HG03095 (cell line): ENCODE measurements at regions not wholly inside any gene's neighbourhood (a gene's known extent, or its start where the extent isn't known, plus 50 kb on each side); places are given as distances from the start of the nearest gene placed in this dataset.
"Not testable (repeated sequence)": the region's sequence is repeated elsewhere in the genome, so short reads cannot be mapped to it uniquely, and the experiment has no call there.

ENCODE experiments used
- ATAC-seq: cut with Tn5 transposase; IDR thresholded peaks from one replicate; pipeline ENCODE4 v1.9.1; 2021; ENCODE audit warnings: moderate library complexity; ENCODE audit not compliant: unreplicated experiment

DNA sequence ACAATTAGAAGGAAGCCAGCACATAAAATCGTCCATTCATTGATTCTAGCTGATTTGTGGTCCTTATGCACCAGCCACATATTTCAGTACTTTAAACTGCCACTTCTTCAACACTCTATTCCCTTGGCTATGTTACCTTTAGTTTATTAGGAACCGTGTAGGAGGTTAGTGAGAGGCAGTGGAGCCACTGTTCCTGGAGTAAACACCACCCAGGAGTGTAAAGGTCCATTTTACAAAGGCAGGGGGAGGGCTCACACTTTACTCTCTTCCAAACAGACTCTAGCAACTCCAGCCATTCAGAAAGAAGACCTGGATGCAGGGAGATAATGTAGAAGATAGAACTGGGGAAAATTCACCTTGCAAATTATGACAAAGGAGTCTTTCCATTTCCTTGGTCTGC is 170.2 kb upstream of the RPS23 start:
- ATAC-seq, result no peak

DNA sequence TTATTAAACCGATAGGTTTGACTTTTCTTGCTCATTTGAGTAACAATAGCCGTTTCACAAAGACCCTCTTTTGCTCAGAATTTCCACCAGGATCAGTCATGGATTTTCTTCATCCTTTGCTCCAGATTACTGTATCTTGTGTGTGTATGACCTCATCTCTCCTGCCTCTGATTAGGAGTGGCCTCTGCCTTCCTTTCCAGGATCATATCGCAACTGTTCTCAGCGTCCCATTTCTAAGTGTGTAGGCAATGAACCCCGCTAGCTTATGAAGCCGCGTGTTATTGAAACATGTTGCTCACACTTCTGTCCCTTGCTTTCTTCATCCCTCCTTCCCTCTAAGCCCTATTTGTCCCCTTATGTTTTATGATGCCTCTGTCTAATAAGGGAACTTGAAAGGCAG is 169.8 kb upstream of the RPS23 start:
- ATAC-seq, result no peak

DNA sequence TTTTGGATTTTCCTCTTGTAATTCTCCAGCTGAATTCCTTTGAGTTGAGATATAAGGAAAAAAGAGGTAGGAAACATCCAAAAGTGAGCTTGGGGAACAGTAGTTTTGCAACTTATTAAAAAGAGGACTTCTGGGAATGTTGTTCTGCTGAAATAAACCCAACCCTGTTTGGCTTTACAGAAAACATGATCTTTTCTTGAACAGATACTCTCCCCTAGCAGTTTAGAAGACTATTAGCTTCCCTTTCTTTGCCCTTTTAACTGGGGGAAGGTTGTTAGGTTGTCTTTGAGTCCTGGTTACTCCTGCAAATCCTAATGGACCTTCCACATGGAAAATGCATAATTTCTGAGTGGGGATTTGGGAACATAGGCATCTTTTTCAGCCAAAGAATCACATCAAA is 168.7 kb upstream of the RPS23 start:
- ATAC-seq, result no peak

DNA sequence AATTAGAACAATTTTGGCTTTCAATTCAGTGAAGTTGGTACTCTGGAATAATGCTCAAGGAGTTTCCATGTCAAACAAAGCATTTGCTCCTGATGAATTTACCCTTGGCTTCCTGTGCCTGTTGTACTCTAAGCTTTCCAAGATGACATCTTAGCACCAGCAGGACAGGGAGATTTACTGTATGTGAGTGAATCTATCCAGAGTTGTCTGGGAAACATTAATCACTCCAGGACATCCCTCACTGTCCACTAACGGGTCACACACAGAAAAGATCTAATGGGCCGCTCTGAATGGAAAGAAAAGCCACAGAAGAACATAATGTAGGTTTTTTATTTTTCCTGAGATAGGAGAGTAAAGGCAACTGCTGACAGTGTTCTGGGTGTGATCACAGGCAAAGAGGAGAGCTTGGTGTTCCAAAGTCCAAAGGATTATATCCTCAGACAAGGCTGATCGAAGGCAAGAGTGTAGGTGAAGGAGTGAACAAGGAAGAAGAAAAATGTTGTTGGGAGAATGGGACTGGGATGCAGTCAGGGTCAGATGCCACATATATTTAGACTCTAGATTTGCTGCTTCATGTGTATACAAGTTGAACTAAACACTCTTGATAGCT is 167.7 kb upstream of the RPS23 start:
- no peak for ATAC-seq

DNA sequence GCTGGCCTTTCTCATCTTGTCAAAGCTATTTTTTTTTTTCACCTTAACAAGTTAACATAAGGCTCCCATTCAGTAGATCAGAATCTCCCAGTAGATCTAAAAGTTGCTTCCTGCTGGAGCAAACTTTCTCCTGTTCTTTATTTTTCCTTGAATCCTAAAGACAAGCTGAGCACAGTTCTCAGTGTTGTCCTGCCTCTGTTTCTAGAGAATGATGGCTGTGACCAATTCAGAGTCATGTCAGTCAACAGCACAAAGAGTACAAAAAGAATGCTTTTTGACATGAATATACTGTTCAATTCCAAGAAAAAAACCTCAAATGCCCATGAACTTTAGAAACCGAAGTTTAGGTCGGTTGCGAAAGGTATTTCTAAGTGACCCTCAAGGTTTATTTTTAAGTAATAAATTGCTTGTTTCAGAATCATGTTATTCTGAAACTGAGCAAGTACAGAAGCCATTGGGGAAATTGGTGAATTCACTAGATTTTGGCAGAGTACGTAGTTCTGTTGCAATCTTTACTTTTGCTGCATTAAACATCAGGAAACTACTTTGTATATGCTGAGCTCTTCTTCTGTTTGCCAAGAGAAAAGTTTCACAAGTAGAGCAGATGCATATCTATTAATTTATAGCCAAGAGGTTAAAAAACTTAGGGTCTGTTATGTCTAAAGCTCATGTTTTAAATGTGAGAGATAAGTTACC is 161.7 kb upstream of the RPS23 start:
- ATAC-seq, result no peak

DNA sequence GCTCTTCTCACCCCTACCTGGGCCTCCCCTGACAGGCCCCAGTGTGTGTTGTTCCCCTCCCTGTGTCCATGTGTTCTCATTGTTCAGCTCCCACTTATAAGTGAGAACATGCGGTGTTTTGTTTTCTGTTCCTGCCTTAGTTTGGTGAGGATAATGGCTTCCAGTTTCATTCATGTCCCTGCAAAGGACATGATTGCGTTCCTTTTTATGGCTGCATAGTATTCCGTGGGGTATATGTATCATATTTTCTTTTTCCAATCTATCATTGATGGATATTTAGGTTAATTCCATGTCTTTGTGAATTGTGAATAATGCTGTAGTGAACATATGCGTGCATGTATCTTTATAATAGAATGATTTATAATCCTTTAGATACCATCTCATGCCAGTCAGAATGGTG is 159.4 kb upstream of the RPS23 start:
- ATAC-seq, result not testable (repeated sequence)

DNA sequence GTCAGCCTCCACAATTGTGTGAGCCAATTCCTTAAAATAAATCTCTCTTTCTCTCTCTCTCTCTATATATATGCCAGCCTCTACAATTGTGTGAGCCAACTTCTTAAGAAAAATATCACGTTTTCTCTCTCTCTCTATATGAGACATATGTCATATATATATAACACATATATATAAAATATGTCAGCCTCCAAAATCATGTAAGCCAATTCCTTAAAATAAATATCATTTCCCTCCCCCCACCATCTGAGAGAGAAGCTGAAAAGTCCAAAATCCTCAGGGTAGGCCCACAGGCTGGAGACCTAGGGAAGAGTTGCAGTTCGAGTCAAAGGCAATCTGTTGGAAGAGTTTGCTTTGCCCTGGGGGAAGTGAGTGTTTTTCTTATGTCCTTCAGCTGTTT is 158.1 kb upstream of the RPS23 start:
- no peak for ATAC-seq

DNA sequence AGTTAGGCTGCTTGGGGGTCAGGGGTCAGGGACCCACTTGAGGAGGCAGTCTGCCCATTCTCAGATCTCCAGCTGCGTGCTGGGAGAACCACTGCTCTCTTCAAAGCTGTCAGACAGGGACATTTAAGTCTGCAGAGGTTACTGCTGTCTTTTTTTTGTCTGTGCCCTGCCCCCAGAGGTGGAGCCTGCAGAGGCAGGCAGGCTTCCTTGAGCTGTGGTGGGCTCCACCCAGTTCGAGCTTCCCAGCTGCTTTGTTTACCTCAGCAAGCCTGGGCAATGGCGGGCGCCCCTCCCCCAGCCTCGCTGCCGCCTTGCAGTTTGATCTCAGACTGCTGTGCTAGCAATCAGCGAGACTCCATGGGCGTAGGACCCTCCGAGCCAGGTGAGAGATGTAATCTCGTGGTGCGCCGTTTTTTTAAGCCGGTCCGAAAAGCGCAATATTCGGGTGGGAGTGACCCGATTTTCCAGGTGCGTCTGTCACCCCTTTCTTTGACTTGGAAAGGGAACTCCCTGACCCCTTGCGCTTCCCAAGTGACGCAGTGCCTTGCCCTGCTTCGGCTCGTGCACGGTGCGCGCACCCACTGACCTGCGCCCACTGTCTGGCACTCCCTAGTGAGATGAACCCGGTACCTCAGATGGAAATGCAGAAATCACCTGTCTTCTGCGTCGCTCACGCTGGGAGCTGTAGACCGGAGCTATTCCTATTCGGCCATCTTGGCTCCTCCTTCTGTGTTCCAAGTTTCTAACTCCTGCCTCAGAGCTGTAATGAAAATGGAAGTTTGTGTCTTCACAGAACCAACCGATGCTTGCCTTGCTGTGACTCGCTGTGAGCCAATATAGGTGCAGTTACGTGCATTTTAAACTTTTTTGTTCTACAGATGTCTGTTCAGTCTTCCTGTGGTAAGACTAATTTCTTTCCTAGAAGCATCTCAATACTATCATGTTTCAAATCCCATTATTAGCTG is 156.8 kb upstream of the RPS23 start:
- ATAC-seq, result not testable (repeated sequence)

DNA sequence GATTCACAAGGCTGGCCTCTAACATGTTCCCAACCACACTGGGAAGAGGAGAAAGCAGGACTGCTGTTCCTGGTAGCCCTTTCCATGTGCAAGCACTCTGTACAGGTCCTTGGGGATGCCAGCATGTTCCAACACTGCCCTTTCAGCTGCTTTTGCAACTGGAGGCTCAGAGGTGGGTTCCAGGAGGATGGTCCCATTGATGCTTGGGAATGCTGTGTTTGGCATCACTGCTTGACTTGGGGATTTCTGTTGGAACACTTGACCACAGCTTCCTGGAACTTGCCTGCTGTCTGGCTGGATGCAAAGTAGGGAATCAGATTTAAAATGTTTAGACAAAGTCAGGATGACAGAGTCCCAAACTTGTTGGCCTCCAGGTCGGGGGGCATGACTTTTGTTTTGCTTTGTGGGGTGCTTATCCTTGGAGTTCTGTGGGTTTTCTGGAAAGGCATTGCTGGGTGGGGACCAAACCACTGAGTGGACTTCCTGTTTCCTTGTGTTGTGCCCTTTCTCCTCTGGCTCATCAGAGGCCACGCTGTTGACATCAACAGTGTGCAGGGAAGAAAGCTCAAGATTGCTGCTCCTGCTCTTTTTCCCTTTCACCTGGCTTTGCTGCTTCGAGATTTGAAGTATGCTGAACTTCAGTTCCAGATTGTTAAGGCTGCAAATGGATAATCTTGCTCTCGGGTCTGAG is 148.5 kb upstream of the RPS23 start:
- ATAC-seq, result no peak

DNA sequence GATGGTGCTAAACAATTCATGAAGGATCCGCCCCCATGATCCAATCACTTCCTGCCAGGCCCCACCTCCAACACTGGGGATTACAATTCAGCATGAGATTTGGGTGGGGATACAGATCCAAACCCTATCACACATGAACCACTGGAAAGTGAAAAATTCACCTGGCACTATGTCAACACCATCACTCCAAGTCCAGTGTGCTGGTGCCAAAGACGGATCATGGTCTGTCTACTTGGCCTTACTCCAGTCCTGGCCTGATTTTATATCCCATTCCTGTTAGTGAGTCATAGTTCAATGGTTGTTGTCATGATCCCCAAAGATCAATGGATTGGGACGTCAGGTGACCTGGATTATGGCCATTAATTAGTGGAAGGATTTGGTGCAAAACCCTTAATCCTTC is 147.4 kb upstream of the RPS23 start:
- ATAC-seq, result no peak

DNA sequence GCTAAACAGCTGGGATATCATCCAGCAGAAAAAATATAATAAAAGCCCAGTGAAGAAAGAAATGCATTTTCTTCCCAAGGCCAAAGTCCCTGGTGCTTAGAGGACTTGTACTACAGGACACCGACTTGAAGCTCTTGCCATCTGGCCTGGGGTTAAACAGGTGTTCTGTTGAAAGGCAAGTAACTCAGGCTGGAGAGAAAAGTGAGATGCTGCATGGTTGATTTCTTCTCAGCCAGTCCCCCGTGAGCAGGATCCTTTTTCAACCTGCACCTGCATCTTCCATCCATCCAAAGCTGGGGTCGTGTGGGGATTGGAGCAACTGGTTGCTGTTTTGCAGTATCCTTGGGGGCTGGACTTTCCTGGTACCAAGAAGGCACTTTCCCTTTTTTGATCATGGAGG is 146.1 kb upstream of the RPS23 start:
- no peak for ATAC-seq

DNA sequence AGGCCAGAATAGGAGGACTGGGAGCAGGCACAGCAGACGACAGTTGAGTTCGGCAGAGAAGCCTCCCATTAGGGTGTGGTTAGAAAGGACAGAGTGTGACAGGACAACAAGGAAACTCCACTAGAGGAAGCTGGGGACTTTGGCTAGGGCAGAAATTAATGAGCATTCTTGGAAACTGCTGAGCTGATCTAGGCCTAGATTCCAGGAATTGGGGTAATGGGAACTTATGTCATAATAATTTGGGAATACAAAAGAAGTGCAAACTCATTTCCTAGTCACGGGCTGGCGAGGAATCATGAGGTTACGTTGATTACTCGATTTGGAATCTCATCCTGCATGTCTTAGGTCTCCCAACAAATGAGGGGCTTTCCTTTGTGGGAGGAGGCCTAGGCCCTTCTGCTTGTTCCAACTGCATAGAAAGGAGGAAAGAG is 144.6 kb upstream of the RPS23 start:
- ATAC-seq, result no peak

DNA sequence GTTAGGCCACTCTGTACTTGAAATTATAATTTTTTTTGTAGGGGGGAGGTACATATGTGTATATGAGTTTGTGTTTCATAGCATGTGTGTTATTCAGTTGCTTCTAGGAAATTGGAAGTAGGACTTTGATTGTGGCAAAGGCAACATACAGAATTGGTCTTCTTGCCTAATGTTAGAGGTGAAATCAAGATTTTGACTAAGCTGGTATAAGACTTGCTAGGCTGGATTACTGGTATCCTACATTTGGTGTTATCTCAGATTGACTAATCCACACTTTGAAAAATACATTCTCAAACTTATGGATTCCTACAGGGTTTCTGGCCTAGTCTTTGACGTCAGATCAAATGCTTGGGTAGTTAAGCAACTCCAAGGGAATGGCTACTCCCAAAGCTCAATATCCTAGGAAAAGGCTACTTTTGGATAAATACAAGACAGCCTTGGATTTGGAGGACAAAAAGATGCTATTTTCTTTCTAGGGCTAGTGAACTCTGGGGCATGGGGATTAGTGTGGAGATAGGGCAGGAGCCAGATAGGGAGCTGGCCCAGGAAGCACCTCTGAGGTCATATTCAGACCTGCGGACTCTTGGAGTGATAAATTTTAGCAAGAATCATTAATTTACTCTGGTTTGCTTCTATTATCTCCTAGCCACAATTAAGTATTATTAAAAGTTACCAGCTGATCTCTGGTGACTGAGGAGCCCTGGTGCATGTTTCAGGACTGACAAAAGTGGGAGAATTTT is 144.0 kb upstream of the RPS23 start:
- ATAC-seq, result no peak

DNA sequence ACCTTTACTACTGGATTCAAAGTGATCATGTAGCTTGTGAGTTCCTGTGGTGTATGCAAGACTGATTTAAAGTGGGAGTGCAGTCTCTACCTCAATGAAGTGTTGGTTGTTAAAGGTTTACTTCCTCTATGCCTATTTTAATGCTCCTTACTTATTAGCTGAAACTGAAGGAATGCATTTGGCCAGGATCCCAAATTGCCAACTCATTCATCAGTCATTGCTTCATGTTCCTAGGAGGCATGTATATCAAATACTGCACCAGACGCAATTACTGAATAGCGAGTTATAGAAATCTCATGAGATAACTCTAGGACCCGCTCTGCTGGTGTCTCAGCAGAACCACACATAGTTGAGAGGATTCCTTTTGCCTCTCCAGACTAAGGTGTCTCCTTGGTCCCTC is 143.0 kb upstream of the RPS23 start:
- ATAC-seq, result no peak

DNA sequence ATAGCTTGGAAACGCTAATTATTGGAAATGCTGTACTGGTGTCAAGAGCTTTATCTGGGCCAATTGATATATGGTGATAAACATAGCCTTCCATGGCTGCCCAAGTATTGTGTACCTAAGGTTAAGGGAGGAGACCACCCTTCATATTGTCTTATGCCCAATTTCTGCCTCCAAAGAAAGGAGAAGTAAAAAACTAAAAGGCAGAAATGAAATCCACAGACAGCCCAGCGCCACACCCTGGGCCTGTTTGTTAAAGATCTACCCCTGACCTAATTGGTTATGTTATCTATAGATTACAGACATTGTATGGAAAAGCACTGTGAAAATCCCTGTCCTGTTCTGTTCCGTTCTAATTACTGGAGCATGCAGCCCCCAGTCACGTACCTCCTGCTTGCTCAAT is 142.4 kb upstream of the RPS23 start:
- ATAC-seq, result not testable (repeated sequence)

DNA sequence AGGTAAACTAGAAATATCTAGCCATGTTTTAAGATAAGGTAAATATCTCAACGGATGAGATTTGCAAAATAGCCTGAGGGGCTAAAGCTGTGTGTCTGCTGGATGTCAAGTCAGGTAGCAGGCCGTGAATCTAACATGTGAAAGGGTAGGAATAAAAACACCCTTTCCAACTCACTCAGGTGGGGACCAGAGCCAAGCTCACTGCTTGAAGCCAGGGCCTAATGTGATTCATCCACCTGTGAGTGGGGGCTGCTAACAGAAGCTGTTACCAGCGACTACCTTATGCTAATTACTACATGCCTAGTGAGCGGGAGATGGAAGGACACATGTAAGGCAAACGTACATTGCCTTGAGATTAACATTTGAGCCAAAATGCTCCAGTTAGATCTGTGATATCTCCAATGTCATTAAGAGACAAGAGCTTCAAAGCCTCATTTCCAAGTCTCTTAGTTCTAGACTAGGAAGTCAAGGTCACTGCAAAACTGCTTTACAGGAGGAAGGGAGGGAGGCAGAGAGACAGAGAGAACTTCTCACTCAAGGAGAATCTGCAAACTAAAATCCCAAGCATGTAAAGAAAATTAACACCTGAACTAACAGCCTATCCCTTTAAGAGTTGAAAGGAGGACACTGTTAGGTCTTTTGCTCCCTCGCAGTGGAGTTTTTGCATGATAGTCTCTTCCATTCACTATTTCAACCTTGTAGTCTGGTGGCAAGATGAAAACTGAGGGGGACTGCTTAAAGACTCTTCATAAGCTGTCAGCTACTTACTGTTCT is 141.6 kb upstream of the RPS23 start:
- no peak for ATAC-seq

DNA sequence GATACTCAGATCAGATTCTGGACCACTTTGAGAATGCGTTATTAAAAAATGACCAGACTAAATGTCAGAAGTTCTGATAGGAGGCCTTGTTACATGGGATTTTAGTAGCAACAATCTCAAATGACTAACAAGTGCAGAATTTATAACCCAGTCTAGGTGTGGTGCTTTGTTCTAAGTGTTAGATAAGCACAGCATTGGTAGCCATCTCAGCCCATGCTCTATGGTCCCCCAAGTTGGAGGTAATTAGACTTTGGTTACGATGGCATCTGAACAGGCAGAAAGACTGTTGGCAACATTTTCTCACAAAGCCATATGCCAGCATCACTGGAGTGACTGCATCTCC is 140.4 kb upstream of the RPS23 start:
- ATAC-seq, result no peak

DNA sequence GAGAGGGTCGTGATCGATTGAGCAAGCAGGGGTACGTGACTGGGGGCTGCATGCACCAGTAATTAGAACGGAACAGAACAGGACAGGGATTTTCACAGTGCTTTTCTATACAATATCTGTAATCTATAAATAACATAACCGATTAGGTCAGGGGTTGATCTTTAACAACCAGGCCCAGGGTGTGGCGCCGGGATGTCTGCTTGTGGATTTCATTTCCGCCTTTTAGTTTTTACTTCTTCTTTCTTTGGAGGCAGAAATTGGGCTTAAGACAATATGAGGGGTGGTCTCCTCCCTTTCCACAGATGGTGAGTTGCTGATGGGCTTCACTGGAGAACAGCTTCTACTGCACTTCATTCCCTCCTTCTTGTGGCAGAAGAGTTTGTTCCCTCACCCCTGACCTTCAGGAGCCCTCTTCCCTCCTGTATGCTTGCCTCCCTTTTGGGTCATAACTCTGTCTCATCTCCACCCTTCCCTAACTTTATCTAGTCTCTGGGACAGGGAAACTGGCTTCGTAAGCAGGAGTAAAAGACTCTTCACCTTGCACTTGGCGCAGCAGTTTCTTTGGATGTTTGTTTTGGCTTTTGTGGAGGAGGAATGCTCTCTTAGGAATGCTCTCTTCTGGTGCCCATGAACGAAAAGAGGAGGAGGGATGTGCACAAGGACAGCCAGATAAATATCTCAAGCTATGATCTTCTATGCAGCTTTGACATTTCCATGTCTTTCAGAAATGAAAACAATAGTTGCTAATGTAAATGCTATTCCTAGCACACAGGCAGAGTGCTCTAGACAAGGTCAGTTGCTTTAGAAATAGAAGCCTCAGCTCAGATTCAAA is 139.8 kb upstream of the RPS23 start:
- no peak for ATAC-seq

DNA sequence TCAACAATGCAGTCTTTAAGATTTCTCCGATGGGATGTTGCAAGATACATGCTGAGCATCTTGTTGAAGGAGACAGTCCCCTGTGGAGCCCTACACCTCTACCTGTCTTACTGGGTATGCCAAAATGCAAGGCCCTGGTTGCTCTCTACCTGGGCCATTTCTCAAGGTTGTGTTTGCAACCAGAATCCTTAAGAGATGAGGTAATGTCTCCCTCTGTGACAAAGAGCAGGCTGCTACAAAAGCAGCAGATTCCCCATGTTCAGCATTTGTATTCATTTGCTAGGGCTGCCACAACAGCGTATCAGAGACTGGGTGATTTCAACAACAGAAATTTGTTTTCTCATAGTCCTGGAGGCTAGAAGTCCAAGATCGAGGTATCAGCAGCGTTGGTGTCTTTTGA is 138.4 kb upstream of the RPS23 start:
- no peak for ATAC-seq
